ENCODE measurements at regions not wholly inside any gene's neighbourhood (a gene's known extent, or its start where the extent isn't known, plus 50 kb on each side); places are given as distances from the start of the nearest gene placed in this dataset.
"Not testable (repeated sequence)": the region's sequence is repeated elsewhere in the genome, so short reads cannot be mapped to it uniquely, and the experiment has no call there.

GRCh38 chr2:126952216-126952615, 53.5 kb downstream of the TEX51 start:
- no peak for DNase-seq
- Mint-ChIP-seq H3K27ac (no peak overlapping the region), H3K27me3 (peaks cover 15% of the 10 kb centered on the region), H3K4me3 (no peak overlapping the region), H3K9me3 (peaks cover 0 to 5% (median 0%) of the 10 kb centered on the region in 7 donors), H3K36me3 (no peaks in the 10 kb centered on the region), H3K4me1 (no peaks in the 10 kb centered on the region)
- Histone ChIP-seq H3K4me3 (ENCODE audit: low read depth, low read length) (no peak overlapping the region), H3K36me3 (ENCODE audit: control insufficient read depth, insufficient read depth, low read length) (no peaks in the 10 kb centered on the region), H3K9me3 (ENCODE audit: control insufficient read depth in 2 of 2, low read length in 2 of 2) (no peaks in the 10 kb centered on the region), H3K27me3 (ENCODE audit: control insufficient read depth, insufficient read depth, low read length) (no peaks in the 10 kb centered on the region), H3K4me1 (ENCODE audit: control insufficient read depth, insufficient read depth, low read length, poor library complexity, severe bottlenecking) (no peaks in the 10 kb centered on the region), H3K27ac (ENCODE audit: insufficient read depth, low read length, poor library complexity, severe bottlenecking) (no peak overlapping the region)
- ATAC-seq (ENCODE audit: low read depth in 2 of 2), result no peak

- Histone ChIP-seq H3K27me3 (ENCODE audit: control insufficient read depth, insufficient read depth, low read length) (no peaks in the 10 kb centered on the region), H3K9me3 (ENCODE audit: control insufficient read depth in 2 of 2, low read length in 2 of 2) (no peaks in the 10 kb centered on the region), H3K4me3 (ENCODE audit: low read depth, low read length) (no peak overlapping the region), H3K4me1 (ENCODE audit: control insufficient read depth, insufficient read depth, low read length, poor library complexity, severe bottlenecking) (no peaks in the 10 kb centered on the region), H3K36me3 (ENCODE audit: control insufficient read depth, insufficient read depth, low read length) (no peaks in the 10 kb centered on the region), H3K27ac (ENCODE audit: insufficient read depth, low read length, poor library complexity, severe bottlenecking) (no peak overlapping the region)
- Mint-ChIP-seq H3K4me3 (no peak overlapping the region), H3K9me3 (peaks cover 0 to 5% (median 0%) of the 10 kb centered on the region in 7 donors), H3K36me3 (no peaks in the 10 kb centered on the region), H3K27me3 (peaks cover 16% of the 10 kb centered on the region), H3K4me1 (no peaks in the 10 kb centered on the region), H3K27ac (no peak overlapping the region)
- DNase-seq (no peak), ATAC-seq (ENCODE audit: low read depth in 2 of 2) (no peak)
Observed at GRCh38 chr2:126953483-126953882, 54.8 kb downstream of the TEX51 start.

GRCh38 chr2:126954831-126955230, 56.1 kb downstream of the TEX51 start:
- Mint-ChIP-seq H3K4me3 (no peak overlapping the region), H3K9me3 (peaks cover 0 to 5% (median 0%) of the 10 kb centered on the region in 7 donors), H3K27ac (no peak overlapping the region), H3K4me1 (no peaks in the 10 kb centered on the region), H3K36me3 (no peaks in the 10 kb centered on the region), H3K27me3 (peaks cover 16% of the 10 kb centered on the region)
- no peak overlapping the region for H3K27ac ChIP-seq (ENCODE audit: insufficient read depth, low read length, poor library complexity, severe bottlenecking)
- H3K9me3 ChIP-seq (ENCODE audit: control insufficient read depth in 2 of 2, low read length in 2 of 2), result no peaks in the 10 kb centered on the region
- H3K27me3 ChIP-seq (ENCODE audit: control insufficient read depth, insufficient read depth, low read length), result no peaks in the 10 kb centered on the region
- no peak for DNase-seq
- no peaks in the 10 kb centered on the region for H3K4me1 ChIP-seq (ENCODE audit: control insufficient read depth, insufficient read depth, low read length, poor library complexity, severe bottlenecking)
- H3K4me3 ChIP-seq (ENCODE audit: low read depth, low read length), result no peak overlapping the region
- no peaks in the 10 kb centered on the region for H3K36me3 ChIP-seq (ENCODE audit: control insufficient read depth, insufficient read depth, low read length)
- ATAC-seq (ENCODE audit: low read depth in 2 of 2), result no peak

GRCh38 chr2:126956773-126957172, 58.1 kb downstream of the TEX51 start:
- H3K36me3 Mint-ChIP-seq; H3K4me3 Mint-ChIP-seq; H3K4me3 ChIP-seq (ENCODE audit: low read depth, low read length); H3K9me3 Mint-ChIP-seq; DNase-seq; H3K4me1 Mint-ChIP-seq; H3K27ac ChIP-seq (ENCODE audit: insufficient read depth, low read length, poor library complexity, severe bottlenecking); H3K36me3 ChIP-seq (ENCODE audit: control insufficient read depth, insufficient read depth, low read length); H3K27ac Mint-ChIP-seq; H3K27me3 ChIP-seq (ENCODE audit: control insufficient read depth, insufficient read depth, low read length); ATAC-seq (ENCODE audit: low read depth in 2 of 2); H3K4me1 ChIP-seq (ENCODE audit: control insufficient read depth, insufficient read depth, low read length, poor library complexity, severe bottlenecking); H3K9me3 ChIP-seq (ENCODE audit: control insufficient read depth in 2 of 2, low read length in 2 of 2): not testable (repeated sequence)
- H3K27me3 Mint-ChIP-seq, result peaks cover 21% of the 10 kb centered on the region

- Histone ChIP-seq H3K9me3 (ENCODE audit: control insufficient read depth in 2 of 2, low read length in 2 of 2) (no peaks in the 10 kb centered on the region), H3K36me3 (ENCODE audit: control insufficient read depth, insufficient read depth, low read length) (no peaks in the 10 kb centered on the region), H3K27me3 (ENCODE audit: control insufficient read depth, insufficient read depth, low read length) (peaks cover 12% of the 10 kb centered on the region), H3K27ac (ENCODE audit: insufficient read depth, low read length, poor library complexity, severe bottlenecking) (no peak overlapping the region), H3K4me1 (ENCODE audit: control insufficient read depth, insufficient read depth, low read length, poor library complexity, severe bottlenecking) (no peaks in the 10 kb centered on the region), H3K4me3 (ENCODE audit: low read depth, low read length) (no peak overlapping the region)
- DNase-seq, result no peak
- Mint-ChIP-seq H3K36me3 (no peaks in the 10 kb centered on the region), H3K27ac (no peak overlapping the region), H3K4me3 (no peak overlapping the region), H3K27me3 (peaks cover 27% of the 10 kb centered on the region), H3K4me1 (no peaks in the 10 kb centered on the region), H3K9me3 (peaks cover 0 to 10% (median 4%) of the 10 kb centered on the region in 7 donors)
- ATAC-seq (ENCODE audit: low read depth in 2 of 2), result no peak
Observed at GRCh38 chr2:126963390-126963789, 64.7 kb downstream of the TEX51 start.

GRCh38 chr2:126966601-126967000, 67.9 kb downstream of the TEX51 start:
- no peak overlapping the region for H3K27ac Mint-ChIP-seq
- H3K36me3 Mint-ChIP-seq, result no peaks in the 10 kb centered on the region
- H3K9me3 Mint-ChIP-seq, result peaks cover 0 to 3% (median 0%) of the 10 kb centered on the region in 7 donors
- H3K4me3 Mint-ChIP-seq, result no peak overlapping the region
- Histone ChIP-seq H3K9me3 (ENCODE audit: control insufficient read depth in 2 of 2, low read length in 2 of 2) (no peaks in the 10 kb centered on the region), H3K4me1 (ENCODE audit: control insufficient read depth, insufficient read depth, low read length, poor library complexity, severe bottlenecking) (peaks cover 2% of the 10 kb centered on the region), H3K4me3 (ENCODE audit: low read depth, low read length) (no peak overlapping the region), H3K27ac (ENCODE audit: insufficient read depth, low read length, poor library complexity, severe bottlenecking) (no peak overlapping the region), H3K27me3 (ENCODE audit: control insufficient read depth, insufficient read depth, low read length) (peaks cover 12% of the 10 kb centered on the region), H3K36me3 (ENCODE audit: control insufficient read depth, insufficient read depth, low read length) (no peaks in the 10 kb centered on the region)
- no peak for DNase-seq
- peaks cover 0 to 6% (median 0%) of the 10 kb centered on the region in 4 donors for H3K4me1 Mint-ChIP-seq
- ATAC-seq (ENCODE audit: low read depth in 2 of 2), result no peak
- peaks cover 38% of the 10 kb centered on the region for H3K27me3 Mint-ChIP-seq

GRCh38 chr2:126970583-126970982, 71.9 kb downstream of the TEX51 start:
- H3K27me3 ChIP-seq (ENCODE audit: control insufficient read depth, insufficient read depth, low read length), result peaks cover 10% of the 10 kb centered on the region
- H3K27ac Mint-ChIP-seq, result no peak overlapping the region
- peaks cover 43% of the 10 kb centered on the region for H3K27me3 Mint-ChIP-seq

GRCh38 chr2:126971162-126971480, 72.4 kb downstream of the TEX51 start:
- ATAC-seq (ENCODE audit: low read depth in 2 of 2), result no peak
- no peak overlapping the region for H3K27ac Mint-ChIP-seq
- H3K36me3 Mint-ChIP-seq, result no peaks in the 10 kb centered on the region
- H3K9me3 Mint-ChIP-seq, result peaks cover 0 to 4% (median 0%) of the 10 kb centered on the region in 7 donors
- H3K4me1 Mint-ChIP-seq, result peaks cover 0 to 12% (median 5%) of the 10 kb centered on the region in 4 donors
- Histone ChIP-seq H3K27me3 (ENCODE audit: control insufficient read depth, insufficient read depth, low read length) (peaks cover 9% of the 10 kb centered on the region), H3K4me3 (ENCODE audit: low read depth, low read length) (no peak overlapping the region), H3K9me3 (ENCODE audit: control insufficient read depth in 2 of 2, low read length in 2 of 2) (no peaks in the 10 kb centered on the region), H3K27ac (ENCODE audit: insufficient read depth, low read length, poor library complexity, severe bottlenecking) (no peak overlapping the region), H3K36me3 (ENCODE audit: control insufficient read depth, insufficient read depth, low read length) (no peaks in the 10 kb centered on the region), H3K4me1 (ENCODE audit: control insufficient read depth, insufficient read depth, low read length, poor library complexity, severe bottlenecking) (peaks cover 9% of the 10 kb centered on the region)
- peaks cover 38% of the 10 kb centered on the region for H3K27me3 Mint-ChIP-seq
- DNase-seq, result no peak
- H3K4me3 Mint-ChIP-seq, result no peak overlapping the region

More at GRCh38 chr2:126970583-126970982, 71.9 kb downstream of the TEX51 start:
- Histone ChIP-seq H3K4me1 (ENCODE audit: control insufficient read depth, insufficient read depth, low read length, poor library complexity, severe bottlenecking) (peaks cover 9% of the 10 kb centered on the region), H3K27ac (ENCODE audit: insufficient read depth, low read length, poor library complexity, severe bottlenecking) (no peak overlapping the region), H3K4me3 (ENCODE audit: low read depth, low read length) (no peak overlapping the region), H3K9me3 (ENCODE audit: control insufficient read depth in 2 of 2, low read length in 2 of 2) (no peaks in the 10 kb centered on the region), H3K36me3 (ENCODE audit: control insufficient read depth, insufficient read depth, low read length) (no peaks in the 10 kb centered on the region)
- Mint-ChIP-seq H3K4me1 (peaks cover 0 to 12% (median 5%) of the 10 kb centered on the region in 4 donors), H3K36me3 (no peaks in the 10 kb centered on the region), H3K4me3 (no peak overlapping the region), H3K9me3 (peaks cover 0 to 4% (median 0%) of the 10 kb centered on the region in 7 donors)
- DNase-seq (no peak), ATAC-seq (ENCODE audit: low read depth in 2 of 2) (no peak)
